HG03060 (cell line): ENCODE measurements at regions not wholly inside any gene's neighbourhood (a gene's known extent, or its start where the extent isn't known, plus 50 kb on each side); places are given as distances from the start of the nearest gene placed in this dataset.
"Not testable (repeated sequence)": the region's sequence is repeated elsewhere in the genome, so short reads cannot be mapped to it uniquely, and the experiment has no call there.

ENCODE experiments used
- ATAC-seq: cut with Tn5 transposase; IDR thresholded peaks from one replicate; pipeline ENCODE4 v1.9.1; 2021; ENCODE audit warnings: low read depth, moderate number of reproducible peaks; ENCODE audit not compliant: unreplicated experiment

- ATAC-seq: not testable (repeated sequence)
These were observed 126.4 kb downstream of the RBM46 start for GRCh38 chr4:154907345-154908045.

GRCh38 chr4:154908168-154908567, 127.1 kb downstream of the RBM46 start:
- ATAC-seq: no peak

GRCh38 chr4:154911097-154911496, 130.0 kb downstream of the RBM46 start:
- no peak for ATAC-seq

GRCh38 chr4:154911608-154912098, 130.6 kb downstream of the RBM46 start:
- no peak for ATAC-seq

GRCh38 chr4:154916068-154916467, 135.0 kb downstream of the RBM46 start:
- ATAC-seq: no peak

GRCh38 chr4:154927126-154927680, 146.1 kb downstream of the RBM46 start:
- ATAC-seq: no peak

- ATAC-seq: no peak
These were observed 147.7 kb downstream of the RBM46 start for GRCh38 chr4:154928640-154929257.

GRCh38 chr4:154936873-154937272, 155.8 kb downstream of the RBM46 start:
- ATAC-seq: no peak

- no peak for ATAC-seq
These were observed 158.8 kb downstream of the RBM46 start for GRCh38 chr4:154939851-154940250.

- no peak for ATAC-seq
These were observed 161.1 kb downstream of the RBM46 start for GRCh38 chr4:154942176-154942575.

- no peak for ATAC-seq
These were observed 163.9 kb downstream of the RBM46 start for GRCh38 chr4:154944996-154945395.

- no peak for ATAC-seq
These were observed 165.0 kb downstream of the RBM46 start for GRCh38 chr4:154946113-154946512.

GRCh38 chr4:154953691-154954090, 172.6 kb downstream of the RBM46 start:
- no peak for ATAC-seq

GRCh38 chr4:154954117-154954516, 173.0 kb downstream of the RBM46 start:
- ATAC-seq: no peak

- no peak for ATAC-seq
These were observed 177.0 kb downstream of the RBM46 start for GRCh38 chr4:154958121-154958520.

- ATAC-seq: no peak
These were observed 177.7 kb downstream of the RBM46 start for GRCh38 chr4:154958621-154959358.

GRCh38 chr4:154959756-154960155, 178.7 kb downstream of the RBM46 start:
- ATAC-seq: no peak

GRCh38 chr4:154960476-154960875, 179.4 kb downstream of the RBM46 start:
- peak; percentile 36 for ATAC-seq

GRCh38 chr4:154961263-154961662, 180.2 kb downstream of the RBM46 start:
- peak; percentile 97 for ATAC-seq

GRCh38 chr4:154973244-154974035, 192.4 kb downstream of the RBM46 start:
- ATAC-seq: no peak
